Parathyroid adenoma (tissue), 2 donors: ENCODE measurements at regions not wholly inside any gene's neighbourhood (a gene's known extent, or its start where the extent isn't known, plus 50 kb on each side); places are given as distances from the start of the nearest gene placed in this dataset.

ENCODE experiments used
- H2AFZ ChIP-seq: fragments of 300-600 bp; sonication (generic); one replicate; pipeline ENCODE4 v1.7.0; 2017; ENCODE audit warnings: antibody characterized with exemption, mild to moderate bottlenecking
- H3K27ac ChIP-seq: fragments of 300-600 bp; sonication (generic); one replicate; pipeline ENCODE4 v1.7.0; 2017
- H3K27me3 ChIP-seq: fragments of 300-600 bp; sonication (generic); one replicate; pipeline ENCODE4 v1.7.0; 2017; ENCODE audit warnings: low read length; ENCODE audit not compliant: control insufficient read depth, insufficient read depth
- H3K36me3 ChIP-seq: fragments of 300-600 bp; sonication (generic); one replicate; pipeline ENCODE4 v1.7.0; 2017; ENCODE audit warnings: low read length; ENCODE audit not compliant: control insufficient read depth, insufficient read depth
- H3K4me1 ChIP-seq: fragments of 300-600 bp; sonication (generic); one replicate; pipeline ENCODE4 v1.7.0; 2017; ENCODE audit warnings: control low read depth
- H3K4me2 ChIP-seq: fragments of 300-600 bp; sonication (generic); one replicate; pipeline ENCODE4 v1.7.0; 2017; ENCODE audit warnings: low read length
- H3K4me3 ChIP-seq: fragments of 300-600 bp; sonication (generic); one replicate; pipeline ENCODE4 v1.7.0; 2017; ENCODE audit warnings: low read depth, low read length
- H3K79me2 ChIP-seq: fragments of 300-600 bp; sonication (generic); one replicate; pipeline ENCODE4 v1.7.0; 2017; ENCODE audit warnings: control low read depth
- H3K9ac ChIP-seq: fragments of 300-600 bp; sonication (generic); one replicate; pipeline ENCODE4 v1.7.0; 2017; ENCODE audit warnings: mild to moderate bottlenecking
- H3K9me3 ChIP-seq: fragments of 300-600 bp; sonication (generic); one replicate; pipeline ENCODE4 v1.7.0; 2017; ENCODE audit warnings: low read length; ENCODE audit not compliant: control insufficient read depth
- TF ChIP-seq, protein P1 (sequence below): fragments of 300-600 bp; sonication (generic); IDR thresholded peaks from one replicate; pipeline ENCODE4 v1.7.0; 2017; ENCODE audit warnings: antibody characterized with exemption, mild to moderate bottlenecking
- donor health status: primary hyperparathyroidism.

DNA sequence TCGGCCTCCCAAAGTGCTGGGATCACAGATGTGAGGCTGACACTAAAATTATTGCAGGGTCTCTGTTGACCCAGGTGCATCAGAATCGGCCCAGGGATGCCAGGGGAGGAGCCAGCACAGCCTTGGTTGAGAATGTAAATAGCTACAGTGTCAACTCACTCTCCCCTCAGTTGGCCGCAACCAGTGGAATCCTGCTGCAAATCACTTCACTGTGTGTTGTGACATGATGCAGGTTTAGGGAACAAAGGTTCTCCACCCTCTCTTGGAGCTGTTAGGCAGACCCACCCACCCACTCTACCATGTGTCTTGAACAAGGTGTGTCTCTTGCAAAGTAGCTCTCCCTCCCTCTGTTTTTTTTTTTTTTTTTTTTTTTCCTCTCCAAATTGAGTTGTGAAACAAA lies 60.5 kb upstream of the SOD1 start:
- H3K9me3 ChIP-seq: no peaks in the 10 kb centered on the region
- no peak overlapping the region for H3K27ac ChIP-seq
- no peak overlapping the region for H3K4me3 ChIP-seq
- no peaks in the 10 kb centered on the region for H3K79me2 ChIP-seq
- H2AFZ ChIP-seq: no peak overlapping the region
- H3K4me1 ChIP-seq: no peaks in the 10 kb centered on the region
- TF ChIP-seq, protein P1, sequence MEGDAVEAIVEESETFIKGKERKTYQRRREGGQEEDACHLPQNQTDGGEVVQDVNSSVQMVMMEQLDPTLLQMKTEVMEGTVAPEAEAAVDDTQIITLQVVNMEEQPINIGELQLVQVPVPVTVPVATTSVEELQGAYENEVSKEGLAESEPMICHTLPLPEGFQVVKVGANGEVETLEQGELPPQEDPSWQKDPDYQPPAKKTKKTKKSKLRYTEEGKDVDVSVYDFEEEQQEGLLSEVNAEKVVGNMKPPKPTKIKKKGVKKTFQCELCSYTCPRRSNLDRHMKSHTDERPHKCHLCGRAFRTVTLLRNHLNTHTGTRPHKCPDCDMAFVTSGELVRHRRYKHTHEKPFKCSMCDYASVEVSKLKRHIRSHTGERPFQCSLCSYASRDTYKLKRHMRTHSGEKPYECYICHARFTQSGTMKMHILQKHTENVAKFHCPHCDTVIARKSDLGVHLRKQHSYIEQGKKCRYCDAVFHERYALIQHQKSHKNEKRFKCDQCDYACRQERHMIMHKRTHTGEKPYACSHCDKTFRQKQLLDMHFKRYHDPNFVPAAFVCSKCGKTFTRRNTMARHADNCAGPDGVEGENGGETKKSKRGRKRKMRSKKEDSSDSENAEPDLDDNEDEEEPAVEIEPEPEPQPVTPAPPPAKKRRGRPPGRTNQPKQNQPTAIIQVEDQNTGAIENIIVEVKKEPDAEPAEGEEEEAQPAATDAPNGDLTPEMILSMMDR: no peak
- no peaks in the 10 kb centered on the region for H3K36me3 ChIP-seq
- H3K9ac ChIP-seq: no peak overlapping the region
- no peak overlapping the region for H3K4me2 ChIP-seq
- H3K27me3 ChIP-seq: no peaks in the 10 kb centered on the region

- no peak overlapping the region for H2AFZ ChIP-seq
- H3K4me3 ChIP-seq: no peak overlapping the region
- H3K4me2 ChIP-seq: no peak overlapping the region
- H3K27ac ChIP-seq: no peak overlapping the region
- no peak overlapping the region for H3K9ac ChIP-seq
- no peaks in the 10 kb centered on the region for H3K4me1 ChIP-seq
- no peaks in the 10 kb centered on the region for H3K9me3 ChIP-seq
- H3K79me2 ChIP-seq: no peaks in the 10 kb centered on the region
- H3K27me3 ChIP-seq: no peaks in the 10 kb centered on the region
- no peaks in the 10 kb centered on the region for H3K36me3 ChIP-seq
- TF ChIP-seq, protein P1: no peak
Measured at GRCh38 chr21:31597683-31598082, 61.8 kb upstream of the SOD1 start.

- Histone ChIP-seq H3K9me3 (no peaks in the 10 kb centered on the region), H3K27me3 (no peaks in the 10 kb centered on the region), H3K4me2 (no peak overlapping the region), H3K9ac (no peak overlapping the region), H3K4me1 (no peaks in the 10 kb centered on the region), H3K27ac (no peak overlapping the region), H3K79me2 (no peaks in the 10 kb centered on the region), H3K36me3 (no peaks in the 10 kb centered on the region), H3K4me3 (no peak overlapping the region), H2AFZ (no peak overlapping the region)
- TF ChIP-seq, protein P1: no peak
Measured at GRCh38 chr21:31596055-31596454, 63.4 kb upstream of the SOD1 start.

DNA sequence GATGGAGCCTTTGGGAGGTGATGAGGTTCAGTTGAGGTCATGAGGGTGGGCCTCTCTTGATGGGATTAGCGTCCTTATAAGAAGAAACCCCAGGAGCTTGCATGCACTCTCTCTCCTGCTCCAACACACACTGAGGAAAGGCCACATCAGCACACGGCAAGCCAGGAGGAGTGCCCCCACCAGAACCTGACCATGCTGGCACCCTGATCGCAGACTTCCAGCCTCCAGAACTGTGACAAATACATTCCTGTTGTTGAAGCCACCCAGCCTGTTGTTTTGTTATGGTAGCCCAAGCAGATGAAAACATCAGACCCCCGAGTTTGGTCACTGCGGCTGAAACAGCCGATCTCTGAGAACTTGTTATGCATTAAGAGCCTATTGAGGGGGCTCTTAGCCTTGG lies 64.8 kb upstream of the SOD1 start:
- no peak overlapping the region for H2AFZ ChIP-seq
- no peak overlapping the region for H3K27ac ChIP-seq
- no peaks in the 10 kb centered on the region for H3K27me3 ChIP-seq
- H3K9me3 ChIP-seq: no peaks in the 10 kb centered on the region
- H3K4me1 ChIP-seq: no peaks in the 10 kb centered on the region
- no peak overlapping the region for H3K4me2 ChIP-seq
- no peaks in the 10 kb centered on the region for H3K79me2 ChIP-seq
- H3K9ac ChIP-seq: no peak overlapping the region
- TF ChIP-seq, protein P1: no peak
- H3K36me3 ChIP-seq: no peaks in the 10 kb centered on the region
- H3K4me3 ChIP-seq: no peak overlapping the region

DNA sequence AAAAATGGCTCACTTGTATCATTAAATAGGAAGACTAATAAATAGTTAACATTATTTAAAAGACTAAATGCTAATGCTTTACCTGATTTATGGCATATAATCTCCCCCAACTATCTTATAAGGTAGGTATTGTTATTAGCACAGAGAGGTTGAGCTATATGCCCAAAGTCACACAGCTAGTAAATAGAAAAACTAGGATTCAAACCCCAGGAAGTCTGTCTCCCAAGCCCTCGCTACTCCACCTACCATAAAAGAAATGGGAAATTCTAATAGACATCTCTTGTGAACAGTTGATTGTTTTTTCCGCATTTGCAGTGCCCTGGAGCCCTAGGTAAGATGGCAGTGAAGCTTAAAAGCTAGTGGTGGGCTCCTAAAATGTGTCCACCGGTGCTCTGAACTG lies 65.2 kb upstream of the SOD1 start:
- Histone ChIP-seq H3K27me3 (no peaks in the 10 kb centered on the region), H2AFZ (no peak overlapping the region), H3K4me3 (no peak overlapping the region), H3K79me2 (no peaks in the 10 kb centered on the region), H3K4me1 (no peaks in the 10 kb centered on the region), H3K9me3 (no peaks in the 10 kb centered on the region), H3K27ac (no peak overlapping the region), H3K9ac (no peak overlapping the region), H3K4me2 (no peak overlapping the region), H3K36me3 (no peaks in the 10 kb centered on the region)
- TF ChIP-seq, protein P1: no peak
